ENCODE measurements at regions not wholly inside any gene's neighbourhood (a gene's known extent, or its start where the extent isn't known, plus 50 kb on each side); places are given as distances from the start of the nearest gene placed in this dataset.

DNA sequence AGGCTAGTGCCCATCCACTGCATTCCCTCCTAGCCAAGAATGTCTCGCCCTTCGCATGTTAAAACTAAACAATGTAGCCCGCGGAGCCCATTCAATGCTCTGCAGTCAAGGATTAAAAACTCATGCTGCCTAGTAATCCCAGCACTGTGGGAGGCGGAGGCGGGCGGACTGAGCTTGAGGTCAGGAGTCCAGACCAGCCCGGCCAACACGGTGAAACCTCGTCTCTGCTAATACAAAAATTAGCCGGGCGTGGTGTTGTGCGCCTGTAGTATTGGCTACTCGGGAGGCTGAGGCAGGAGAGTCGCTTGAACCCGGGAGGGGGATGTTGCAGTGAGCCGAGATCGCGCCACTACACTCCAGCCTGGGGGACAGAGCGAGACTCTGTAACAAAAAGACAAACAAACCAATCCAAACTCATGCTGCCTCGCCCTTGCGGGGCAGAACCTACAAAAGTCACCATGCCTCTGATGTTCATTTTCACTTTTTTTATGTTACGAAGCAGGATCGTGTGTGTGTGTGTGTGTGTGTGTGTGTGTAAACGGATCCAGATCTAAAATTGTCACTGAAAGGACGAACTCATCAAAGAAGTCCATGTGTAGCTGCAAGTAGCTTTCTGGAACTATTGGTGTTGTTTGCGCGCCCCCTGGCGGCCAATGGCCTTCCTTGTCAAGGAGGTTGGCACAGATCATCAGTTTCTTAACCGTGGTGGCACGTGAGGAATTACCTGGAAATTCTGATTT, 54.8 kb upstream of the SPESP1 start:
- TF ChIP-seq, protein P1, sequence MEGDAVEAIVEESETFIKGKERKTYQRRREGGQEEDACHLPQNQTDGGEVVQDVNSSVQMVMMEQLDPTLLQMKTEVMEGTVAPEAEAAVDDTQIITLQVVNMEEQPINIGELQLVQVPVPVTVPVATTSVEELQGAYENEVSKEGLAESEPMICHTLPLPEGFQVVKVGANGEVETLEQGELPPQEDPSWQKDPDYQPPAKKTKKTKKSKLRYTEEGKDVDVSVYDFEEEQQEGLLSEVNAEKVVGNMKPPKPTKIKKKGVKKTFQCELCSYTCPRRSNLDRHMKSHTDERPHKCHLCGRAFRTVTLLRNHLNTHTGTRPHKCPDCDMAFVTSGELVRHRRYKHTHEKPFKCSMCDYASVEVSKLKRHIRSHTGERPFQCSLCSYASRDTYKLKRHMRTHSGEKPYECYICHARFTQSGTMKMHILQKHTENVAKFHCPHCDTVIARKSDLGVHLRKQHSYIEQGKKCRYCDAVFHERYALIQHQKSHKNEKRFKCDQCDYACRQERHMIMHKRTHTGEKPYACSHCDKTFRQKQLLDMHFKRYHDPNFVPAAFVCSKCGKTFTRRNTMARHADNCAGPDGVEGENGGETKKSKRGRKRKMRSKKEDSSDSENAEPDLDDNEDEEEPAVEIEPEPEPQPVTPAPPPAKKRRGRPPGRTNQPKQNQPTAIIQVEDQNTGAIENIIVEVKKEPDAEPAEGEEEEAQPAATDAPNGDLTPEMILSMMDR (IDR thresholded peaks at IDR 0.05; ENCODE audit: borderline replicate concordance, extremely low read depth, low read length, poor library complexity, severe bottlenecking) = peak; percentile 88
- TF ChIP-seq EZH2 (IDR thresholded peaks at IDR 0.05; ENCODE audit: borderline replicate concordance, low read depth, low read length, severe bottlenecking) = no peak
